Testis (tissue), 2 donors: ENCODE measurements at regions not wholly inside any gene's neighbourhood (a gene's known extent, or its start where the extent isn't known, plus 50 kb on each side); places are given as distances from the start of the nearest gene placed in this dataset.

Experiments
- POLR2A ChIP-seq: fragments of 450-650 bp; IDR thresholded peaks from one replicate; pipeline ENCODE4 v1.6.1; 2017; ENCODE audit warnings: antibody characterized with exemption, mild to moderate bottlenecking, moderate library complexity
- TF ChIP-seq, protein P1 (sequence below), 3 experiments: fragments of 450-650 bp in 2 of 3; fragments of 200-600 bp in 1 of 3; sonication (generic) in 1 of 3; IDR thresholded peaks; one replicate each; pipeline ENCODE4 v1.5.1; 2016 to 2019; ENCODE audit warnings: antibody characterized with exemption in 3 of 3, mild to moderate bottlenecking in 2 of 3, moderate library complexity in 1 of 3

DNA sequence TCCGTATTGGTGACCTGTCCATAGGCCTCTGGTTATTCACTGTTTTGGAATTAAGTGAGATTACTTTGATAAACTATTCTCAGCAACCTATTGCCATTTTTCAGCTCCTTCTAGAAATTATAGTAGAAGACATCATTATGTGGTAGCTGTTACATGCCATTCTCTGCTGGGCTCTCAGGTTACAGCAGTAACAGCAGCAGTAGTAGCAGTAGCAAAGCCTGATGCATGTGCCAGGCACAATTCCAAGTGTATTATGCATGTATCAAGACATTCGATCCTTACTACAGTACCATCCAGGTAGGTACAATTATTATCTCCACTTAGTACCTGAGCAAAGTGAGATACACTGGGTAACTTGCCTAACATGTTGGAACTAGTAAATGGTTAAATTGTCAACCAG, 74.3 kb downstream of the RPS12 start:
- TF ChIP-seq, protein P1, sequence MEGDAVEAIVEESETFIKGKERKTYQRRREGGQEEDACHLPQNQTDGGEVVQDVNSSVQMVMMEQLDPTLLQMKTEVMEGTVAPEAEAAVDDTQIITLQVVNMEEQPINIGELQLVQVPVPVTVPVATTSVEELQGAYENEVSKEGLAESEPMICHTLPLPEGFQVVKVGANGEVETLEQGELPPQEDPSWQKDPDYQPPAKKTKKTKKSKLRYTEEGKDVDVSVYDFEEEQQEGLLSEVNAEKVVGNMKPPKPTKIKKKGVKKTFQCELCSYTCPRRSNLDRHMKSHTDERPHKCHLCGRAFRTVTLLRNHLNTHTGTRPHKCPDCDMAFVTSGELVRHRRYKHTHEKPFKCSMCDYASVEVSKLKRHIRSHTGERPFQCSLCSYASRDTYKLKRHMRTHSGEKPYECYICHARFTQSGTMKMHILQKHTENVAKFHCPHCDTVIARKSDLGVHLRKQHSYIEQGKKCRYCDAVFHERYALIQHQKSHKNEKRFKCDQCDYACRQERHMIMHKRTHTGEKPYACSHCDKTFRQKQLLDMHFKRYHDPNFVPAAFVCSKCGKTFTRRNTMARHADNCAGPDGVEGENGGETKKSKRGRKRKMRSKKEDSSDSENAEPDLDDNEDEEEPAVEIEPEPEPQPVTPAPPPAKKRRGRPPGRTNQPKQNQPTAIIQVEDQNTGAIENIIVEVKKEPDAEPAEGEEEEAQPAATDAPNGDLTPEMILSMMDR (IDR thresholded peaks at IDR 0.05): no peak
- TF ChIP-seq POLR2A: no peak
